Hepatocyte (in vitro differentiated cells): ENCODE measurements at regions not wholly inside any gene's neighbourhood (a gene's known extent, or its start where the extent isn't known, plus 50 kb on each side); places are given as distances from the start of the nearest gene placed in this dataset.

Experiments used
- DNase-seq: peaks from one replicate; pipeline ENCODE4 v3.0.0-alpha.2; 2016; ENCODE audit warnings: low spot score
- H2AFZ ChIP-seq: fragments of 200-600 bp; sonication (generic); 2 replicates; pipeline ENCODE4 v1.6.0; 2016; ENCODE audit warnings: antibody characterized with exemption, mild to moderate bottlenecking
- H3K27ac ChIP-seq: fragments of 200-600 bp; sonication (generic); 2 replicates; pipeline ENCODE4 v1.5.1; 2016; ENCODE audit warnings: mild to moderate bottlenecking
- H3K27me3 ChIP-seq: fragments of 200-600 bp; sonication (generic); 2 replicates; pipeline ENCODE4 v1.6.1; 2016
- H3K36me3 ChIP-seq: fragments of 200-600 bp; sonication (generic); replicated peaks from 2 replicates; pipeline ENCODE4 v1.5.1; 2016; ENCODE audit warnings: low read depth; ENCODE audit not compliant: insufficient read depth
- H3K4me1 ChIP-seq: fragments of 200-600 bp; sonication (generic); 2 replicates; pipeline ENCODE4 v1.5.1; 2016; ENCODE audit warnings: mild to moderate bottlenecking, moderate library complexity; ENCODE audit not compliant: insufficient read depth
- H3K4me2 ChIP-seq: fragments of 200-600 bp; sonication (generic); 2 replicates; pipeline ENCODE4 v1.6.0; 2016
- H3K4me3 ChIP-seq: fragments of 200-600 bp; sonication (generic); 2 replicates; pipeline ENCODE4 v1.5.1; 2016; ENCODE audit warnings: mild to moderate bottlenecking
- H3K79me2 ChIP-seq: fragments of 200-600 bp; sonication (generic); 2 replicates; pipeline ENCODE4 v1.6.0; 2017; ENCODE audit warnings: mild to moderate bottlenecking
- H3K9me2 ChIP-seq: fragments of 200-600 bp; sonication (generic); replicated peaks from 2 replicates; pipeline ENCODE4 v1.6.0; 2017; ENCODE audit warnings: mild to moderate bottlenecking; ENCODE audit not compliant: insufficient read depth
- H3K9me3 ChIP-seq: fragments of 200-600 bp; sonication (generic); 2 replicates; pipeline ENCODE4 v1.5.1; 2016; ENCODE audit warnings: low read depth, mild to moderate bottlenecking
- H4K20me1 ChIP-seq: fragments of 200-600 bp; sonication (generic); 2 replicates; pipeline ENCODE4 v1.6.0; 2016; ENCODE audit warnings: mild to moderate bottlenecking; ENCODE audit not compliant: insufficient read depth, poor library complexity, severe bottlenecking
- EZH2 ChIP-seq: fragments of 200-600 bp; sonication (generic); IDR thresholded peaks from 2 replicates; pipeline ENCODE4 v1.6.1; 2016; ENCODE audit warnings: antibody characterized with exemption, mild to moderate bottlenecking, borderline replicate concordance
- EZH2phosphoT487 ChIP-seq: fragments of 200-600 bp; sonication (generic); IDR thresholded peaks from one replicate; pipeline ENCODE4 v1.6.1; 2018; ENCODE audit warnings: antibody characterized with exemption, mild to moderate bottlenecking, low read depth, moderate library complexity; ENCODE audit not compliant: unreplicated experiment, severe bottlenecking
- WGBS: methylation state at CpG from one replicate; pipeline ENCODE4 v1.1.6; 2016; ENCODE audit warnings: low lambda C conversion rate; ENCODE audit errors: missing lambda C conversion rate; 5-methylcytosine and 5-hydroxymethylcytosine counted together
- TF ChIP-seq, protein P1 (sequence below): fragments of 200-600 bp; sonication (generic); IDR thresholded peaks from 2 replicates; pipeline ENCODE4 v1.5.1; 2016; ENCODE audit warnings: antibody characterized with exemption, mild to moderate bottlenecking; ENCODE audit not compliant: poor library complexity

DNA sequence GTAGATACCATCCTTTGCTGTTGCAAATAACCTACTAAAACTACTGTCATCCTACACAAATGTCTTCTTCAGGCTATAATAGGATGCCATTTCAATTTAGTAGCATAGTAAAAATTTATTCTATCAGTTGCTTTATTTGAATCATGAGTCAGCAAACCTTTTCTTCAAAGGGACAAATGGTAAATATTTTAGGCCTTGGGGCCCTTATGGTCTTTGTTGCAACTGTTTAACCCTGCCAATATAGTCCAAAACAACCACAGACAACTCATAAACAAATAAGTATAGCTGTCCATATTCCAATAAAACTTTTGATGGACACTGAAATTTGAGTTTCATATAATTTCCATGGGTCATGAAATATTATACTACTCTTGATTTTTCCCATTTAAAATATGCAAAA is 54.0 kb upstream of the CCBE1 start:
- Histone ChIP-seq H3K4me1 (no peaks in the 10 kb centered on the region), H3K4me3 (no peak overlapping the region), H3K4me2 (no peak overlapping the region), H2AFZ (no peak overlapping the region), H3K36me3 (no peaks in the 10 kb centered on the region), H3K9me2 (no peaks in the 10 kb centered on the region), H3K27me3 (no peaks in the 10 kb centered on the region), H3K9me3 (no peaks in the 10 kb centered on the region), H4K20me1 (no peaks in the 10 kb centered on the region), H3K27ac (no peak overlapping the region), H3K79me2 (no peaks in the 10 kb centered on the region)
- no peak for DNase-seq
- TF ChIP-seq EZH2 (no peak), EZH2phosphoT487 (no peak)
- TF ChIP-seq, protein P1, sequence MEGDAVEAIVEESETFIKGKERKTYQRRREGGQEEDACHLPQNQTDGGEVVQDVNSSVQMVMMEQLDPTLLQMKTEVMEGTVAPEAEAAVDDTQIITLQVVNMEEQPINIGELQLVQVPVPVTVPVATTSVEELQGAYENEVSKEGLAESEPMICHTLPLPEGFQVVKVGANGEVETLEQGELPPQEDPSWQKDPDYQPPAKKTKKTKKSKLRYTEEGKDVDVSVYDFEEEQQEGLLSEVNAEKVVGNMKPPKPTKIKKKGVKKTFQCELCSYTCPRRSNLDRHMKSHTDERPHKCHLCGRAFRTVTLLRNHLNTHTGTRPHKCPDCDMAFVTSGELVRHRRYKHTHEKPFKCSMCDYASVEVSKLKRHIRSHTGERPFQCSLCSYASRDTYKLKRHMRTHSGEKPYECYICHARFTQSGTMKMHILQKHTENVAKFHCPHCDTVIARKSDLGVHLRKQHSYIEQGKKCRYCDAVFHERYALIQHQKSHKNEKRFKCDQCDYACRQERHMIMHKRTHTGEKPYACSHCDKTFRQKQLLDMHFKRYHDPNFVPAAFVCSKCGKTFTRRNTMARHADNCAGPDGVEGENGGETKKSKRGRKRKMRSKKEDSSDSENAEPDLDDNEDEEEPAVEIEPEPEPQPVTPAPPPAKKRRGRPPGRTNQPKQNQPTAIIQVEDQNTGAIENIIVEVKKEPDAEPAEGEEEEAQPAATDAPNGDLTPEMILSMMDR = no peak

DNA sequence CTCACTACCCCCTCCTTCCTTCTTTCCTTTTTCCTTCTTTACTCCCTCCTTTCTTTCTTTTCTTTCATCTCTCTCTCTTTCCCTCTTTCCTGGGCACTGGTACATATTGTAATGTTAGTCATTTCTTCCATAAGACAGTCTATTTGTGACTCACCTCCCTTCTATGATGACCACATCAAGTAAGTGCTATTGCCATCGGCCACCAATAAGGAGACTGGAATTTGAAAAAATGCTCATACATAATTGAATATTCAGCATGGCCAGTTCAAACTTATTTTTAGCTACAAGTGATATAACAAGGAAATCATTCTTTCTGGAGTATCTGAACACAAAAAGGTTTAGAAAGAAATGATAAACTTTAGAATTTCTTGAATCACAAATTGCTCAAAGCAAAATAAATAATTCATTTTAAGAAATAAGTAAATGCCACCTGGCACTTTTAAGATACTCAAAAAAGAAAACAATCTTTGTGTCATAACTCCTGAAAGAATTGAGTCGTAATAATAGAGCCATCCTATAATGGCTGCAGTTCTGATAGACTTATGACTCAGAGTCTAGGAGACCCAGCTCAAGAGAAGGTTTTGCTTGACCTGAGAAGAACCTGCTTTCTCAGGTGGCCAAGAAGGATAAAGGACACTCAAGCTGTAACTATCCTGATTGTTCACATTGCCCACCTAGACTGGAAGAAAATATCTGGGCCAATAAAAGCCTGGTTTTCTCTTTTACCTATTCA is 51.6 kb upstream of the CCBE1 start:
- H3K4me1 ChIP-seq = no peaks in the 10 kb centered on the region
- TF ChIP-seq EZH2phosphoT487 (no peak), EZH2 (no peak)
- TF ChIP-seq, protein P1 = no peak
- no peaks in the 10 kb centered on the region for H3K9me3 ChIP-seq
- DNase-seq = no peak
- H3K79me2 ChIP-seq = no peaks in the 10 kb centered on the region
- H3K4me2 ChIP-seq = no peak overlapping the region
- no peaks in the 10 kb centered on the region for H3K9me2 ChIP-seq
- H3K36me3 ChIP-seq = no peaks in the 10 kb centered on the region
- no peaks in the 10 kb centered on the region for H3K27me3 ChIP-seq
- no peak overlapping the region for H2AFZ ChIP-seq
- no peak overlapping the region for H3K4me3 ChIP-seq
- WGBS = 93% methylated on average over 2 of the region's 2 CpGs
- no peak overlapping the region for H3K27ac ChIP-seq
- no peaks in the 10 kb centered on the region for H4K20me1 ChIP-seq
